ENCODE measurements at regions not wholly inside any gene's neighbourhood (a gene's known extent, or its start where the extent isn't known, plus 50 kb on each side); places are given as distances from the start of the nearest gene placed in this dataset.

DNA sequence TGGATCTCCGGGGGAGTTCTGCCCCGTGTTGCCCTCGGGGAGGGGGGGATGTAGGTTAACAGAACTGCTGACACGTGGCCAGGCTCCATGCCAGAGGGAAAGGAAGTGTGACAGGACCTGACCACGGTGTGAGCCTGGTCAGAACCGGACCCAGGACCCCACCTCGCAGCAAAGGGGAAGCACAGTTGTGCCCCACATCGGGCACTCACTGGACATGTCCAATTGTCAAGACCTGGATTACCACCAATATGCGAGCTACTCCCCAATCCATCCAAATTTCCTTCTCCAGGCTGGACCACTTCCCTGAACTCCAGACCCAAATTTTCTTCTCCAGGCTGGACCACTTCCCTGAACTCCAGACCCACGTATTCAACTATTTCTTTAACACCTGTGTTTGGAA, 78.8 kb upstream of the PIWIL1 start:
- TF ChIP-seq EZH2 (optimal IDR thresholded peaks at IDR 0.05; ENCODE audit: low read depth, low read length) (no peak), EZH2phosphoT487 (IDR thresholded peaks at IDR 0.05; ENCODE audit: low read length) (no peak)
- TF ChIP-seq, protein P1, sequence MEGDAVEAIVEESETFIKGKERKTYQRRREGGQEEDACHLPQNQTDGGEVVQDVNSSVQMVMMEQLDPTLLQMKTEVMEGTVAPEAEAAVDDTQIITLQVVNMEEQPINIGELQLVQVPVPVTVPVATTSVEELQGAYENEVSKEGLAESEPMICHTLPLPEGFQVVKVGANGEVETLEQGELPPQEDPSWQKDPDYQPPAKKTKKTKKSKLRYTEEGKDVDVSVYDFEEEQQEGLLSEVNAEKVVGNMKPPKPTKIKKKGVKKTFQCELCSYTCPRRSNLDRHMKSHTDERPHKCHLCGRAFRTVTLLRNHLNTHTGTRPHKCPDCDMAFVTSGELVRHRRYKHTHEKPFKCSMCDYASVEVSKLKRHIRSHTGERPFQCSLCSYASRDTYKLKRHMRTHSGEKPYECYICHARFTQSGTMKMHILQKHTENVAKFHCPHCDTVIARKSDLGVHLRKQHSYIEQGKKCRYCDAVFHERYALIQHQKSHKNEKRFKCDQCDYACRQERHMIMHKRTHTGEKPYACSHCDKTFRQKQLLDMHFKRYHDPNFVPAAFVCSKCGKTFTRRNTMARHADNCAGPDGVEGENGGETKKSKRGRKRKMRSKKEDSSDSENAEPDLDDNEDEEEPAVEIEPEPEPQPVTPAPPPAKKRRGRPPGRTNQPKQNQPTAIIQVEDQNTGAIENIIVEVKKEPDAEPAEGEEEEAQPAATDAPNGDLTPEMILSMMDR (IDR thresholded peaks at IDR 0.05; ENCODE audit: low read length), result no peak
- no peak for DNase-seq
- H4K20me1 ChIP-seq (ENCODE audit: insufficient read depth, low read length), result no peaks in the 10 kb centered on the region
- no peaks in the 10 kb centered on the region for H3F3A ChIP-seq (ENCODE audit: insufficient read depth, low read length)
- no peak overlapping the region for H2AFZ ChIP-seq (ENCODE audit: low read length)
- H3K79me2 ChIP-seq (ENCODE audit: low read length), result no peaks in the 10 kb centered on the region
- no peak overlapping the region for H3K4me3 ChIP-seq (ENCODE audit: low read length)
- H3K9ac ChIP-seq (ENCODE audit: low read length), result no peak overlapping the region
- H3K27ac ChIP-seq (ENCODE audit: low read length), result no peak overlapping the region
- no peaks in the 10 kb centered on the region for H3K4me1 ChIP-seq (ENCODE audit: low read length)
- no peaks in the 10 kb centered on the region for H3K9me2 ChIP-seq (replicated peaks; ENCODE audit: insufficient read depth, low read length)
- H3K27me3 ChIP-seq (replicated peaks; ENCODE audit: insufficient read depth, low read length), result no peaks in the 10 kb centered on the region
- H3K36me3 ChIP-seq (replicated peaks; ENCODE audit: insufficient read depth, low read length), result no peaks in the 10 kb centered on the region
- no peaks in the 10 kb centered on the region for H3K9me3 ChIP-seq (replicated peaks; ENCODE audit: insufficient read depth, low read length)
- no peak overlapping the region for H3K4me2 ChIP-seq (ENCODE audit: low read depth, low read length)

DNA sequence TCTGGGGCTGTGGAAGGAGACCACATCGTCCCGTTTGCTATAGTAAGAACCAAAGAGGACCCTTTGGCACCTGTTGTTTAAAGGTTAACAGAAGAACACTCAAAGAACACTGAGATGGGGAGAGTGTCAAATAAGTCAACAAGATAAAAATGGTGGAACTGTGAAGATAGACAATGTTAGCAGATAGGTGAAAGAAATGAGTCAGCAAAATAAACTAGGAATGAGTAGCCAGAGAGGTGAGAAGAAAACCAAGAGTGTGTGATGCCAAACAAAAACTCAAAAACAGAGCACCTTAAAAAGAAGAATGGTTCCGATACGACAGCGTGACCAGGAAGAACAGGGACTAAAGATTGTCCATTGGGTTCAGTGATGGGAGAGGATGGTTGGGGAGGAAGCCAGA, 74.7 kb upstream of the PIWIL1 start:
- Histone ChIP-seq H3K9me2 (replicated peaks; ENCODE audit: insufficient read depth, low read length) (no peaks in the 10 kb centered on the region), H3K36me3 (replicated peaks; ENCODE audit: insufficient read depth, low read length) (no peaks in the 10 kb centered on the region), H3K9ac (ENCODE audit: low read length) (no peak overlapping the region), H4K20me1 (ENCODE audit: insufficient read depth, low read length) (no peaks in the 10 kb centered on the region), H3F3A (ENCODE audit: insufficient read depth, low read length) (no peaks in the 10 kb centered on the region), H3K79me2 (ENCODE audit: low read length) (no peaks in the 10 kb centered on the region), H3K9me3 (replicated peaks; ENCODE audit: insufficient read depth, low read length) (no peaks in the 10 kb centered on the region), H3K27ac (ENCODE audit: low read length) (no peak overlapping the region), H3K4me2 (ENCODE audit: low read depth, low read length) (no peak overlapping the region), H3K27me3 (replicated peaks; ENCODE audit: insufficient read depth, low read length) (no peaks in the 10 kb centered on the region; the same call in 1 of the 2 replicates), H3K4me1 (ENCODE audit: low read length) (no peaks in the 10 kb centered on the region), H3K4me3 (ENCODE audit: low read length) (no peak overlapping the region), H2AFZ (ENCODE audit: low read length) (no peak overlapping the region)
- no peak for TF ChIP-seq EZH2 (optimal IDR thresholded peaks at IDR 0.05; ENCODE audit: low read depth, low read length)
- TF ChIP-seq EZH2phosphoT487 (IDR thresholded peaks at IDR 0.05; ENCODE audit: low read length), result no peak
- TF ChIP-seq, protein P1 (IDR thresholded peaks at IDR 0.05; ENCODE audit: low read length), result no peak
- DNase-seq, result no peak

- no peaks in the 10 kb centered on the region for H3K9me3 ChIP-seq (replicated peaks; ENCODE audit: insufficient read depth, low read length)
- H3K27me3 ChIP-seq (replicated peaks; ENCODE audit: insufficient read depth, low read length), result no peaks in the 10 kb centered on the region; the same call in 1 of the 2 replicates
- no peaks in the 10 kb centered on the region for H3K36me3 ChIP-seq (replicated peaks; ENCODE audit: insufficient read depth, low read length)
- H3K4me3 ChIP-seq (ENCODE audit: low read length), result no peak overlapping the region
- H2AFZ ChIP-seq (ENCODE audit: low read length), result no peak overlapping the region
- no peaks in the 10 kb centered on the region for H3F3A ChIP-seq (ENCODE audit: insufficient read depth, low read length)
- H3K4me1 ChIP-seq (ENCODE audit: low read length), result no peaks in the 10 kb centered on the region
- DNase-seq, result no peak
- H3K27ac ChIP-seq (ENCODE audit: low read length), result no peak overlapping the region
- H3K9ac ChIP-seq (ENCODE audit: low read length), result no peak overlapping the region
- no peaks in the 10 kb centered on the region for H4K20me1 ChIP-seq (ENCODE audit: insufficient read depth, low read length)
- TF ChIP-seq EZH2phosphoT487 (IDR thresholded peaks at IDR 0.05; ENCODE audit: low read length) (no peak), EZH2 (optimal IDR thresholded peaks at IDR 0.05; ENCODE audit: low read depth, low read length) (no peak)
- TF ChIP-seq, protein P1 (IDR thresholded peaks at IDR 0.05; ENCODE audit: low read length), result no peak
- H3K4me2 ChIP-seq (ENCODE audit: low read depth, low read length), result no peak overlapping the region
- no peaks in the 10 kb centered on the region for H3K79me2 ChIP-seq (ENCODE audit: low read length)
- no peaks in the 10 kb centered on the region for H3K9me2 ChIP-seq (replicated peaks; ENCODE audit: insufficient read depth, low read length)
Observed at GRCh38 chr12:130263996-130264395, 73.7 kb upstream of the PIWIL1 start.

Data from MM.1S (cell line).